OCI-LY3 (cell line): ENCODE measurements at regions not wholly inside any gene's neighbourhood (a gene's known extent, or its start where the extent isn't known, plus 50 kb on each side); places are given as distances from the start of the nearest gene placed in this dataset.

Source experiments
- H2AFZ ChIP-seq: fragments of 200-600, 300-600 bp; shearing (Covaris generic); 2 replicates; pipeline ENCODE4 v1.6.0; 2014; ENCODE audit warnings: antibody characterized with exemption, low read depth, low read length
- H3K27ac ChIP-seq: fragments of 200-600, 300-600 bp; sonication (generic); 2 replicates; pipeline ENCODE4 v1.5.1; 2014; ENCODE audit warnings: mild to moderate bottlenecking, low read length, moderate library complexity, mixed read lengths
- H3K27me3 ChIP-seq: fragments of 200-600, 300-600 bp; sonication (generic); 2 replicates; pipeline ENCODE4 v1.6.1; 2014; ENCODE audit warnings: low read depth, low read length, mixed read lengths
- H3K36me3 ChIP-seq: fragments of 200-600, 300-600 bp; sonication (generic); replicated peaks from 2 replicates; pipeline ENCODE3; 2014; ENCODE audit warnings: low read depth, low read length, mixed read lengths
- H3K4me1 ChIP-seq: fragments of 300-600, 200-600 bp; sonication (generic); 2 replicates; pipeline ENCODE4 v1.6.1; 2014; ENCODE audit warnings: low read length, mixed read lengths
- H3K4me2 ChIP-seq: fragments of 200-600, 300-600 bp; sonication (generic); 2 replicates; pipeline ENCODE4 v1.6.1; 2014; ENCODE audit warnings: low read length, mixed read lengths
- H3K4me3 ChIP-seq: fragments of 300-600, 200-600 bp; sonication (generic); 2 replicates; pipeline ENCODE4 v1.5.1; 2014; ENCODE audit warnings: antibody characterized with exemption, mild to moderate bottlenecking, low read length, moderate library complexity
- H3K79me2 ChIP-seq: fragments of 300-600, 200-600 bp; shearing (Covaris generic); 2 replicates; pipeline ENCODE4 v1.6.1; 2014; ENCODE audit warnings: mild to moderate bottlenecking, low read length, mixed read lengths
- H3K9ac ChIP-seq: fragments of 300-600, 200-600 bp; shearing (Covaris generic); 2 replicates; pipeline ENCODE4 v1.6.0; 2014; ENCODE audit warnings: mild to moderate bottlenecking, low read length, moderate library complexity
- H3K9me3 ChIP-seq: fragments of 200-600, 300-600 bp; shearing (Covaris generic); 2 replicates; pipeline ENCODE4 v1.6.1; 2014; ENCODE audit warnings: low read length, mixed read lengths; ENCODE audit not compliant: insufficient read depth
- H4K20me1 ChIP-seq: fragments of 200-600, 300-600 bp; sonication (generic); 2 replicates; pipeline ENCODE4 v1.6.1; 2016; ENCODE audit warnings: low read length, mixed read lengths; ENCODE audit not compliant: insufficient read depth
- CTCF ChIP-seq: fragments of 200-600, 300-600 bp; sonication (generic); IDR thresholded peaks from 2 replicates; pipeline ENCODE4 v1.5.1; 2014; ENCODE audit warnings: antibody characterized with exemption, low read length, low read depth
- EZH2phosphoT487 ChIP-seq: fragments of 200-600 bp; shearing (Covaris generic); IDR thresholded peaks from 2 replicates; pipeline ENCODE4 v1.6.1; 2018; ENCODE audit warnings: antibody characterized with exemption, mixed run types, low read depth

DNA sequence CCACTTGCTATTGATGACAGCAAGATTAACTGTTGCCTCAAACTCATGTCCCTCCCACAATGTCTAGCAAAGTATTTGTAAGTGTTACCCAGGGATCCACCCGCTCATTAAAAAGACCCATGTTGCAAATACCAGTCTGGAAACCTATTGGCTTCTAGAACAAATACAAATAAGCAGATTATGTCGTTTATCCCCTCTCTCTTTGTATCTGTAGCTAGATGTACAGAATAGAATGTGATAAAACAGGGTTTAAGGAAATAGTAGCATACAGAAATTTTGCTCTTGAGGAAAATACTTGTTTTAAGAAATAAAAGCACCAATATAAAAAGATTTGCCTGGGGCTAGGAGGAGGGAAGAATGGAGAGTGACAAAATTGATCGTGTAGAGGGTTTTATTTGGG is 142.7 kb upstream of the ZIC3 start:
- no peaks in the 10 kb centered on the region for H3K36me3 ChIP-seq
- no peak overlapping the region for H3K27ac ChIP-seq
- TF ChIP-seq EZH2phosphoT487 (no peak), CTCF (no peak)
- no peaks in the 10 kb centered on the region for H3K27me3 ChIP-seq
- no peak overlapping the region for H3K4me2 ChIP-seq
- no peak overlapping the region for H3K9ac ChIP-seq
- no peak overlapping the region for H2AFZ ChIP-seq
- H3K79me2 ChIP-seq, result no peaks in the 10 kb centered on the region
- H3K4me1 ChIP-seq, result no peaks in the 10 kb centered on the region
- H3K9me3 ChIP-seq, result no peaks in the 10 kb centered on the region
- H3K4me3 ChIP-seq, result no peak overlapping the region
- H4K20me1 ChIP-seq, result no peaks in the 10 kb centered on the region

GRCh38 chrX:137418086-137418485 is 147.8 kb upstream of the ZIC3 start:
- H3K9me3 ChIP-seq, result no peaks in the 10 kb centered on the region
- H4K20me1 ChIP-seq, result no peaks in the 10 kb centered on the region
- H3K9ac ChIP-seq, result no peak overlapping the region
- H3K4me2 ChIP-seq, result no peak overlapping the region
- no peak overlapping the region for H3K27ac ChIP-seq
- H3K27me3 ChIP-seq, result no peaks in the 10 kb centered on the region
- no peak overlapping the region for H3K4me3 ChIP-seq
- TF ChIP-seq EZH2phosphoT487 (no peak), CTCF (no peak)
- no peaks in the 10 kb centered on the region for H3K36me3 ChIP-seq
- H2AFZ ChIP-seq, result no peak overlapping the region
- H3K79me2 ChIP-seq, result no peaks in the 10 kb centered on the region
- H3K4me1 ChIP-seq, result no peaks in the 10 kb centered on the region

DNA sequence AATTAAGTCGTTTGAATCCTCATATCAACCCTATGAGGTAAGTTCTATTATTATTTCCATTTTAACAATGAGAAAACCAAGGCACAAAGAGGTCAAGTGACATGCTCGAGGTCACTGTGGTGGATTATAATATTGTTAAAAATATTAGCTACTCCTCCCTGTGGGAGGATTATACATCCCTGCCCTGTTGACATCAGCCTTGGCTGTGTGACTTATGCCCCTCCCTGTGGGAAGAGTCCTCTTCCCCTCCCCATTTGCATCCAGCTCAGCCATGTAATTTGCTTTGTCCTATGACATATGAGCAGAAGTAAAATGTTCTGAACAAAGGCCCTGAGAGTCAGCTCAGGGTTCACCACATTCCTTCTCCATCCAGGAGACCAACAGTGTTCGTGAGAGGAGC is 152.7 kb upstream of the ZIC3 start:
- H3K9me3 ChIP-seq, result no peaks in the 10 kb centered on the region
- H3K36me3 ChIP-seq, result no peaks in the 10 kb centered on the region
- no peak overlapping the region for H3K9ac ChIP-seq
- H3K4me2 ChIP-seq, result no peak overlapping the region
- TF ChIP-seq EZH2phosphoT487 (no peak), CTCF (no peak)
- H3K4me3 ChIP-seq, result no peak overlapping the region
- no peak overlapping the region for H3K27ac ChIP-seq
- H3K79me2 ChIP-seq, result no peaks in the 10 kb centered on the region
- H3K4me1 ChIP-seq, result no peaks in the 10 kb centered on the region
- no peak overlapping the region for H2AFZ ChIP-seq
- H3K27me3 ChIP-seq, result no peaks in the 10 kb centered on the region
- no peaks in the 10 kb centered on the region for H4K20me1 ChIP-seq

- Histone ChIP-seq H3K79me2 (no peaks in the 10 kb centered on the region), H3K4me1 (no peaks in the 10 kb centered on the region), H3K27ac (no peak overlapping the region), H3K36me3 (no peaks in the 10 kb centered on the region), H2AFZ (no peak overlapping the region), H3K4me2 (no peak overlapping the region), H3K9ac (no peak overlapping the region), H3K9me3 (no peaks in the 10 kb centered on the region), H4K20me1 (no peaks in the 10 kb centered on the region), H3K4me3 (no peak overlapping the region), H3K27me3 (no peaks in the 10 kb centered on the region)
- TF ChIP-seq CTCF (no peak), EZH2phosphoT487 (no peak)
These were observed 160.3 kb upstream of the ZIC3 start for GRCh38 chrX:137405449-137406140.
